NCI-H2081 (cell line): ENCODE measurements at regions not wholly inside any gene's neighbourhood (a gene's known extent, or its start where the extent isn't known, plus 50 kb on each side); places are given as distances from the start of the nearest gene placed in this dataset.

Experiments used
- DNase-seq, 2 experiments: peaks; one replicate each; lab custom pipeline; 2025; lab: John Stamatoyannopoulos, UW

DNA sequence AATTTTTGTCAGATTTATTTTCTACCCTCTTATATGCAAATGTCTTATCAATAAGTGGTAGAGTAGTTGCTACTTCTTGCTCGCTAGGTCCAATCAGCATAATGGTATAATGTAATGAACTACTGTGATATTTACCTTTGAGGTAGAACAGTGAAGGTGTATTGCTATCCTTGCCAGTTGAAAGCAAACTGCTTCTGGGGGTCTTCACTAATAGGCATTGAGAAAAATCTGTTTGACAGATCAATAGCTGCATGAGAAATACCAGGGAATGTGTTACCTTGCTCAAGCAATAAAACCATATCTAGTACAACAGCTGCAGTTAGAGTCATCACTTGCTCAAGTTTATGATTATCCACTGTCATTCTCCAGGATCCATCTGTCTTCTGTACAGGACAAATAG is 50.1 kb upstream of the EFEMP1 start:
- no peak for DNase-seq

DNA sequence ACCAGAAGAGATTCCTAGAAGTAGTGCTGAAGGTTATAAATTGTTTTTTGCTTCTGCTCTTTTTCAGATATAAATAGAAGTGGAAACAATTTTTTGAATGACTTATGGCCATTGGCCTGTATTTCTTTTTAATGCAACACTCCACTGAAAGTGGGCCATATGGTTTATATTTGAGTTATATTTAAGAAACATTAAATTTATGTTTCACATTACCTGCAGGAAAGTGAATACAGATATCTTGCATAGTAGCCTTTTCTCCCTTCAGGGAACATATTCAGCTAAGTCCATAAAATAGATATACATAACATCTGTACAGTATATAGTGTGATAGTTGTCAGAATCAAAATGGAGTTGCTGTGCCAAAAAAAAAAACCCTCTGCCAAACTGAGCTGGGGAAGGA is 53.1 kb upstream of the EFEMP1 start:
- DNase-seq = no peak

DNA sequence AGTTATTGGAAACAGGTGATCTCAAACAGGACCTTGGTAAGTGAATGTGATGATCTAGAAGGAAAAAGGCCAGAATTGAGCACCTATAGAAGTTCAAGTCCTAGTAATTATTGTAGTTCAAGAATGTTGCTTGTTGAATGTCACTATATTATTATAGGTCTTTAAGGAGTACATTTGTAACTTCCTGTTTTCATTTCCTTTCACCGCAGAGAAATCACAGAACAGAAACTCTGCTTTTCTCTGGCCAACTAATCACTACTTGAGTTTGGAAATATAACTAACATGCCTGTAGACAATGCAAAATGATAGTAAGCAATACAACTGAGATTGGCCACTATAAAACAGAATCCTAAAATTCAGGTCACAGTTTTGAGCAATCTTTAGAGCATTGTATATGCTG is 61.8 kb upstream of the EFEMP1 start:
- DNase-seq = no peak

DNA sequence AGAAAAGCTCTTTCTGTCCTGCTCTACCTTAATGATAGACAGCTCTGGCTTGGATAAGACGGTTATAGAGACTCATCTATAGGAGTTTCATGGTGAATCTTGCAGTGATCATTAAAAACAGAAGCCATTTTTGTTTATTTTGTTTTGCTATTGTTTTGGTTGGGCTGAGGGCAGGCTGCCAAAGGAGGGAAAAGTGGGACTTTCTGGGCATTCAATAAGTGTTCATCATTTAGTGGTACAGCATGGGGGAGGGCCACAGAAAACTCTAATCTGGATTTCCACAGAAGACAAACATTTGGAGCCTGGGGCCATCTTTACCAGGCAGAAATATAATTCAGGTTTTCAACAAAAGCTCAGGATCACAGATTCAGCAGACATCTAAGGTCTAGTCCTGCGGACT is 62.4 kb upstream of the EFEMP1 start:
- no peak for DNase-seq

DNA sequence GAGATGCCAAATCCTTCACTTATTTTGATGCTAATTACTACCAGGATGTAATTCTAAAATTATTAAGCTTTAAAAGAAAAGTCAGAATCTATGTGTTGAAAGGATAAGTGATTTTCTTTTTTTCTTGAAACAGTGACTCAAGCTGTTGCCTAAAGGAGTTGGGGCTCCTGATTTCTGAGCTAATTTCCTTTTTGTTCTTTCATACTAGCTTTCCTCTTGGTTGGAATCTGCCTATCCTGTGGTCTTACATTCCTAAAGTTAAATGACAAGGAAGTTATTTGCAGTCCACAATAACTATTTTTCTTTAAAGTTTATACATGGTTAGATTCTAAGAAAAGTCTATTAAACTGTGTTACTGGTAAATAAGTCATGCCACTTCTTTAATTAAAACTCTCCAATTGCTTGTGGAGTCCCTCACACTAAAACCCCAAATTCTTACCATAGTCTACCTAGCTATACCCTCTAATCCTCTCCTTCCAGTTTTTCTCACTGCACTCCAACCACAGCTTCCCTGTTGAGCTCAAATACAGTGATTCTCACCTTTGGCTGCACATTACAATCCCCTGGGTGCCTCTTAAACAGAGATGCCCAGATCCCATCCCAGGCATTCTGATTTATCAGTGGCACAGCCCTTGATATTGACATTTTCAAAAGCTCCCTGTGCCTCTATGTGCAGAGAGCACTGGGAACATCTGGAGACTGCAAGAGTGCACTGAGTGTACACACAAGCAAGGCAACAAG is 63.3 kb upstream of the EFEMP1 start:
- DNase-seq = no peak

DNA sequence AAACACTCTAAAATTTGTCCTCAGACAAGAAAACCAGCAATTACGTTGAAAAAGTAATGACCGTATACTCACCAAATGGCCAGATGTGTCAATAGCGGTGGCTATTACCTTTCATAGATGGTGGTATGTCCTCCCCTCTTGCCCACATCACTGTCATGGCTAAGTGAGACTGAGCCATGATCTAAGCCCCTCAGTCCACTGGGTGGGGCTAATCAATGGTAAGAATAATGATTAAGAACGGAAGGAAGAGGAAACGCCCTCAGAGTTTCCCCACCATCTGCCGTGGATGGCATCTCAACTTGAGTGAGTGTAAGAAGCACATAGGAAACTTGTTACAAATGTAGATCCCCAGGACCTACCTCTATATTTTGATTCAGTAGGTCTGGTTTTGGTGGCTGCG is 65.8 kb upstream of the EFEMP1 start:
- no peak for DNase-seq

DNA sequence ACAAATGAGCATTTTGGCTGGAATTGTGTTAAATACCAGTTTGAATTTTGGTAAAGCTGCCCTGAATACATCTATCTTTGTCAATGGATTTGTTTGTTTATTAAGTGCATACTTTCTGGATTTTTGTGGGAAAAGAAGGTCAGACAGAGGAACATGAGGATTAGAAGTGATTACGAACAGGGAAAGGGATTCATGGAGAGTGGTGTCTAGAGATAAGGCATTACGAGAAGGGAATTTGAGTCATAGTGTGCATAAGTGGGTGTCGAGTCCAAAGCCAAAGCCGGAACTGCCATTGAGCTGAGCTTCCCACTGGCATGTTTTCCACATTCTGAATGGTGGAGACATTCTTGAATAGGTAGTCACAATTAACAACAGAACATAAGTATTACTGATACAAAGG is 68.9 kb upstream of the EFEMP1 start:
- DNase-seq = no peak

DNA sequence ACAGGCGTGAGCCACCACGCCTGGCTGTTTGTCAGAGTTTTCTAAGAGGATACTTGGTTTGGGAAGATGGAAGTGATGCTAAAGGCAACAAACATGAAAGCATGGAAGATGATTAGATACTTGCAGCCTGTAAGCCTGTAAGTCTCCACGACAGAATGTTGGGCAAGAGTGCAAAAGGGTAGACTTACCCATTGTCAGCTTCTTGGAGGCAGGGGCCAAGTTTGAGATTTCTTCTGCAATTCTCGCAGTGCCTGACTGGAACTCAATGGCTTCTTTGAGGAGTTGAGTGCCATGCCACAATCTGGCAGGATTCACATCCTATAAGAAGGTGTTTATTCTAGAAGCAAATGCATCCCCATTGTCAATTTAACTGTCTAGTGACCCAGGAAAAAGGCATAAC is 70.1 kb upstream of the EFEMP1 start:
- no peak for DNase-seq

DNA sequence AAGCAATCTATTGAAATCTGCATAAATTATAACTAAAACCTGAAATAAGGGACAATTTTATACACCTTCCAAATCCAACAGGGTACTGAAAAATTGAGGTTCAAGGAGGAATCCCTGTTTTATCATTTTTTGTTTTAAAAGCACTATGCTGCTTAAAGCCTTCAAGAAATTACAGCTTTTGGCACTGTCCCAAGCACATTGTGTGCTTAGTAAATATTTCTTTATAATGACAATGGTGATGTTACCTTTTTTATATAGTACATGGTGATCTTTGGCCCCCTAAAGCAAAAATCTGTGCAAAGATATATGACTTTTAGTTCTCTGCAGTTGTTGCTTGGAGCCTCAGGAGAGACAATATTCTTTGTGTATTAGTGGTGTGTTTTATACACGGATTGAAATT is 71.6 kb upstream of the EFEMP1 start:
- peak; percentile 37 to 71 for DNase-seq

DNA sequence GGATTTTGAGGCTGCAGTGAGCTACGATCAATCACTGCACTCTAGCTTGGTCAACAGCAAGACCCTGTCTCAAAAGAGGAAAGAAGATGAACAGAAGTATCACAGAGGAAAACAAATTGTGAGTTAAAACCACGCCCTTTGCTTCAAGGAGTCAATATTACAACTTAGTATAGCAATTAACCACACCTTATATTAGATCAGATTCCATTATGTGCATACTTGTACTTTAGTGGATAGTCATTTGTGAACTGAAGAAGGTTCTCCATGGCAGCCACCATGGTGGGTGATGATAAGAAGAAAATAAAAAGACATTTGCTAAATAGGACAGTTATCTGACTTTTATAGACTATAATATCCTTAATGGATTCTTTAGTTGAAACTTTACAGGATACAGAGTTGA is 72.3 kb upstream of the EFEMP1 start:
- no peak for DNase-seq

DNA sequence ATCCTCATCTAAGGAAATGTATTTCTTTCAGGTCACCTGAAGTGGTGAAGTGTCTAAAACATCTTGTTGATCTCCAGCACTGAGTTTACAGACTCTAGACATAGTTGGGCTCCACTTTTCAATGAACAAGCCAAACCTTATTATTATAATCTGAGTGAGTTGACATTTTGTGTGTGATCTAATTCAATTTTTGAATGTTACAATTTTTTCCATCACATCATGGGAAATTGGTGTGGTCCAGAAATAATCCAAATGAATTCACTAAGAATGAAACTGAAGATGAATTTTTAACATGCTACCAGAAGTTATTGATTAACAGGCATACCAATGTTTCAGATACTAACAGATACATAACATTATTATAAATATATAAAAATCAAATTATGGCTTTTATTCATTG is 75.6 kb upstream of the EFEMP1 start:
- DNase-seq = no peak

DNA sequence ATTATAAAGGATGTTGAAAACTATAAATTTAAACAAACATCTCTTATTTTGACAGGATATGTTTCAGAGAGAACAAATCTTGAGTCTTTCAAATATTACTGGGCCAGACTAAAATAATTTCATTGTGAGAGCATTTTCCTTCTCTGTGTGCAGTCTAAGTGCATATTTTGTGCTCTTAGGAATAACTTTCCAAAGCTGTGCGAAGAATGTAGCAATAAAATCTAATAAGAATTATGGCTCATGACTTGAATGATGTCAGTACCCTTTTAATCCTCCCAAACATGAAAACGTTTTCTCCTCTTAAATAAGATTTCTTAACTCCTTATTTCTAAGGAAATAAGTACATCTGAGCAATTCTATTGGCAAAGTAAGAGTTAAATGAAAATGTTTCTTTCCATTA is 76.2 kb upstream of the EFEMP1 start:
- DNase-seq = no peak

DNA sequence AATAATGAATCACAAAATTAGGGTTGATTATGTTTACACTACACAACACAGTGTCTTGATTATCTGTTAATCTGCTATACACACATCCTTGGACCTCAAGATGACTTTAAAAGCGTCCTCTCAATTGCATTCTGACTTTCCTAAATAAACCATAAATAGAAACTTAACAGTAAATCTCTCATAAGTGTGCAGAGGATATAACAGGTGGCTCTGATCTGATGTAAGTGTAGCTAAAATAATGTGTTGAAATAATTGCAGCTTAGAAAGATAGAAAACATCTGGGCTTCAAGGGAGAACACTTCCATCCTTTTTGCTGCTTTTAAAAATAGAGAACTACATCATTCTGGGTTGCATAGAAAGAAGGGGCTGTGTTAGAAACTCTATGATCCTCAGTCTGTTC is 78.4 kb upstream of the EFEMP1 start:
- DNase-seq = no peak

DNA sequence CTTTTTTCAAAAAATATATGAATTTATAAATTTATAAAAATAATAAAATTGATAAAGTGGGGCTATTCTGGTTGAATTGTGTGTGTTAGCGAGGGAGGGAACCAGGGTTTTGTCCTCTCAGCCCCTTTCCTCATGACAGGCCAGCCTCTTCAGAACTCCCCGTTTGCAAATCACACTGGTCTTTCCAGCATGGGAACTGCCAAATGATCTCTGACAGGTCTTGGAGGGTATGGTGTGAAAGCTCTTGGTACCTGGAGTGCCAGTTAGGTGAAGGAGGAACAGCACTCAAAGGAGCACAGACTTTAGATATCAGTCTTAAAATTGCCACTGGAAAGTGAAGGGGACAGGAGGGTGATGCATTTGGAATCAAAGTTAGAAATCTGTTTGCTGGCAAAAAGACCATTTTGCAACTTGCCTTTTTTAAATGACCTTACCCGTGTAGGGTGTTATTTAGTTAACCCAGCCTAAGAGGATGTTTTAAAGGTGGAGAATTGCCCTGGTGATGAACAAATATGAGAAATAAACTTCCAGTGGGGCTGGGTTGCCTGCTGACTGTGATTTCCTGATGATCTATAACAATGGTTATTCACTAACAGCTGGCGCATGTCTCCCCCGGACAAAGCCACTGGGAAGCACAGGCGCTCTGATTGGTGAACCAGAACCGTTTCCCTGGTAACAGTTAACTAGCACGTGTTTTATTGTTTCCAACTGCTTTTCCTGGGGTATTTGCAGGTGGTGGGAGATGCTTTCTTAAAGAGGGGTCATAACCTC is 85.3 kb upstream of the EFEMP1 start:
- DNase-seq = peak; percentile 95 to 99

DNA sequence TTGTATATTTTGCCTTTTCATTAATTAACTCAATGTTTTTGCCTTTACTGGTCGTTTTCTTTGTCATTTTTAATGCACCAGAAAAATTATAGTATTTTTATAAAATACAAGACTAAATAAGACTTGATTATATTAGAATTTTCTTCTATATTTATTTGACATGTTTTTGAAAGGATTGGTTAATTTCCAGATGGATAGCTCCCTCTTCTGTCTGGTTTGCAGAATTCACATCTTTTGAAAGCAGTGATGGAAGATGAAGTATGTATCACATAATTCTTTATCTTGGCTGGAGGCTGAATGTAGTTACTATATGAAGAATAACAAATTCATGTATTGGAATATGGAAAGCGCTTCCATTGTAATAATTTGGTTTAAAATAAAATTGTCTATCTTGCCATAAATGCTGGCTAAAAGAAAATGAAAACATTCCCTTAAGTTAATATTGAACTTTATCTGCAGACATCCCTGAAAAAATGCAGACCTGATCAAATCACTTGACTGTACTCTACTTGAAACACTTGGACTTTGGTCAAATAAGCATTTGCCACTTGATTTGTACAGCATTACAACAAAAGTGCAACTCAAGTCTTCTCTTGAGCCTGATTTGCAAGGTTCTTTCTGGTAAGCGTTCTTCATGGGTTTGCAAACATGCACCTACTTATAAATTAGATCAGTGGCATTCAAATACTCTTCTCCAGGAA is 86.3 kb upstream of the EFEMP1 start:
- peak in 1 of 2 experiments; percentile 79 for DNase-seq

DNA sequence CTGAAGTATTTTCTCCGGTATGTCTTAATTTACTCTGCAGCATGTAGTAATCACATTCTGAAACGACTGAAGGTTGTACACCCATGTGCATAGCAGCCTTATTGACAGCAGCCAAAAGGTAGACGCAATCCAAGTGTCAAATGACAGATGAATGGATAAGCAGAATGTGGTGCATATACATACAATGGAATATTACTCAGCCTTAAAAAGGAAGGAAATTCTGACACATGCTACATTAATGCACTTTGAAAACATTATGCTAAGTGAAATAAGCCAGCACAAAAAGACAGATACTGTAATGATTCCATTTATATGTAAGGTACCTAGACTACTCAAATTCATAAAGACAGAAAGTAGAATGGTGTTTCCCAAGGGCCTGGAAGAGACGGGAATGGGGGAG is 88.0 kb upstream of the EFEMP1 start:
- DNase-seq = no peak

DNA sequence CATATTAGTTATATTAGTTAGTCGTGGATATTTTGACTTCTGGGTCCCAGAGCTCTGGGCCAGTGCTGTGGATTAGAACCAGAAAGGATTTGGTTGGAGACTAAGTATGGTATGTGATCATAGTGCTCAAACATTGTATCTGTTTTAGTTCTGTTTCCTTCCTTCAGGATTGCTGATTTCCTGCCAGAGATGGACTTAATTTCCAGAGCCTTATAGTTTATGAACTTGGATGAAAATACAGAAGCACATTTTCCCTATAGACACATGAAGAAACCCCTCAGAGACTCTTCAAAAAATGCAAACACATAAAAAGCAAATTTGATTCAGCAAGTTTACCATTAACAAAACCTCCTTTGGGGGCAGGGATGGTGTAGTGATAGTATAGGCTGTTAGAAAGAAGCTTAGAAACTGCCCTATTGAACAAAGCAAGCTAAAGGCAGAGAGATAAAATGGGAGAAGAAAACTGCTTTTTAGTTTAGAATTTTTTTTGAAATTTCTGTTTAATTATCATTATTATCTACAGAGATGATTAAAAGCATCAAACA is 88.7 kb upstream of the EFEMP1 start:
- peak in 1 of 2 experiments; percentile 55 for DNase-seq

DNA sequence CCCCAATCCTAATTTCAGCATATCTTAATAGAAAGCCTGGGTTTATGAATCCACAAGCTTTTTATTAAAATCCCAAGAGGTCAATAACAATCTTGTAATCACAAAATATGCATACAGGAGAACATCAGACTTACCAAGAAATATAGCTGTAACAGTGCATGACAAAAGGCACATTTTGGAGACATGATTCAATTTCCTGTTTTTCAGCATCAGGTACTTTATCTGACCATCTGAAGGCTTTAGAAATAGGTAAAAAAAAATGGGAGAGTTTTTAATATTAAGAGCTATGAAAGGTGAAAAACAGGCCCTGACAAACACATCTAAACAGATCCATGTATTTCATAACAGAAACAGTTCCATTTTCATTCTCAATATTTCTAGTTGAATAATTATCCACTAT is 89.9 kb upstream of the EFEMP1 start:
- peak in 1 of 2 experiments; percentile 44 for DNase-seq

DNA sequence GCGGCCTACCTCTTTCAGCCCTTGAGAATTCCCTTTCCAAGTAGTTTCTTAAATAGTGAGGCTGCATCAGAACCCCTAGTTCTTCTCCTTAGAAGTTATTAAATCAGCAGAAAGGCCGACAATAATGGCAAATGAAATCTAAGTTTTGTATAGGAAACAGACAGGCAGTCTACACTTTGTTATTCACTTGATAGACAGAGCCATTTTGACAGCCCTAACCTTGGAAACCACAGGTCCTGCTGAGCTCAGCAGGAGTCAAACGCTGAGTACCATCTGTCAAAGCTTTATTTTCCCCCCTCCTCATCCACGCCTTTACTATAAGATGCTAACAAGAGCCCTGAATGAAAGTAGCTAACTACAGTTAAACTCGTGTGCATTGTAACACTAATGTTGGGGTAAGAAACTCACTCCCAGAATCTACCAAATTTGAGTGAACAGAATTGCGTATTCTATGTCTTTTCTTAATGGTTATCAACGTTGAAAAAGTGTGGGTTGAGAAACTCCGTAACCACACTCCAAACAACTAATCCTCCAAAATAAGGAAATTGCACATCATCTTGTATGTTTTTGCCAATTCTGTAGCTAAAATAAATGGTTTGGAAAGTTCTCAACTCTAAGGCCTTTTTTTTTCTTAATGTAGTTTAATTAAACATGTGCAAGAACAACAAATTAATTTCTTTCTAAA is 90.6 kb upstream of the EFEMP1 start:
- DNase-seq = peak; percentile 77 to 95

DNA sequence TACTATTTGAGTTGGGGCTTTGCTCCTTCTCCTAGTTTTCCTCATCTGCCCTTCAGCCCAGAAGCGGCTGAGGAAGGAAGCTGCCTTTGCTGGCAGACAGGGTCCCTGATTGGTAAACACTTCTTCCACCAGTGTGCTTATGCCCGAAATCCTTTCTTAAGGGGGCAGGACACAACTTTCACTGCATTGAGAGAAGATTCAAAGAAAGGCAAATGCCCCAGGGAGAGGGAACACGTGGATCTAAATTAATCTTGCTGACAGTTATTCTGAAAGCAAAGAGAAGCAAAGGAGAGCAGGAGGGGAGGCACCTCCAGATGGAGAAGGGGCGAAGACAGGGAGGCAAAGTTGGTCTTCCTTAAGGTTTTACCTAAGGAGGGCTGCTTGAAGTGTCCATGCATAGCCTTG is 92.1 kb upstream of the EFEMP1 start:
- DNase-seq = peak in 1 of 2 experiments; percentile 65

DNA sequence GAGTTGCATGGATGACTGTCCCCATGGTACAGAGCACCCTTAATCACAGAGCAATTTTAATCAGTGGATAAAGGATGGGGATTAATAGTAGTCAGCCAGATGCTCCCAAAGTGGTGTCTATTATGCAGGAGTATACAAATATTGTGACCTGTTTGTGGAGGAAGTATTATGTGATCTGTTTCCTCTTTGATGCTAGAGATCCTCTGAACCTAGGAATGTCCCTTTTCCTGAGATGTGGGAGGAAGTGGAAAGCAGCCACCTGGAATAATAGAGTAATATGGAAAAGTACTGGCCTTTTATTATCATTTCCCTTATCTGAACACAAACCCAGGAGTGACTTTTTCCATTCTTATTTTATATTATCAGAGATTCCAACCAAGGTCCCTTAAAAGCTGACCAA is 94.2 kb upstream of the EFEMP1 start:
- peak in 1 of 2 experiments; percentile 48 for DNase-seq

DNA sequence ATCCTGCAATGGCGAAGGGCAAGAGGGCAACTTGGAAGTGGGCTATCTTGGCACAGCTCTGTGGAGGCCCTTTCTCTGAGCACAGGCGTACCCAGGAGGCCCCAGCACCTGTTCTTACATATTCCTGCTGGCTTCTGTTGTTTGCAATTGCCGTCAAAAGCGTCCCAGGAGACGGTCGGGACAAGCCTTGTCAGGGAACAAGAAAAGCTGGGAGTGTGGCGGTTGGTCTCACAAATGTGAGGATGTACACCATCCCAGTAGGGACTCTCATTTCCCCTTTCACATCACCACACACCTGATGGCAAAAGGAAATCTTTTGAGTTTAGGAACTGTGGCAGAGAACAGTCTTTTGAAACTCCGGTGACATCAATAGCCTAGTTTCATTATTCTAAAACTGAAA is 94.7 kb upstream of the EFEMP1 start:
- DNase-seq = peak; percentile 68 to 91
